ENCODE measurements at regions not wholly inside any gene's neighbourhood (a gene's known extent, or its start where the extent isn't known, plus 50 kb on each side); places are given as distances from the start of the nearest gene placed in this dataset.

GRCh38 chr9:26746357-26747072, 146.1 kb downstream of the CAAP1 start:
- Histone ChIP-seq H3K4me3 (no peak overlapping the region), H3K9me3 (no peaks in the 10 kb centered on the region), H3K27me3 (no peaks in the 10 kb centered on the region), H3K36me3 (no peaks in the 10 kb centered on the region)
- DNase-seq: no peak

GRCh38 chr9:26745111-26745510, 147.5 kb downstream of the CAAP1 start:
- Histone ChIP-seq H3K36me3 (no peaks in the 10 kb centered on the region), H3K27me3 (no peaks in the 10 kb centered on the region), H3K9me3 (no peaks in the 10 kb centered on the region), H3K4me3 (no peak overlapping the region)
- DNase-seq: no peak

GRCh38 chr9:26744191-26744965, 148.2 kb downstream of the CAAP1 start:
- H3K9me3 ChIP-seq: no peaks in the 10 kb centered on the region
- no peaks in the 10 kb centered on the region for H3K36me3 ChIP-seq
- H3K4me3 ChIP-seq: no peak overlapping the region
- no peaks in the 10 kb centered on the region for H3K27me3 ChIP-seq
- DNase-seq: no peak

GRCh38 chr9:26742828-26743476, 149.7 kb downstream of the CAAP1 start:
- Histone ChIP-seq H3K9me3 (no peaks in the 10 kb centered on the region), H3K27me3 (no peaks in the 10 kb centered on the region), H3K4me3 (no peak overlapping the region), H3K36me3 (no peaks in the 10 kb centered on the region)
- DNase-seq: no peak

GRCh38 chr9:26735160-26735559, 157.4 kb downstream of the CAAP1 start:
- Histone ChIP-seq H3K27me3 (no peaks in the 10 kb centered on the region), H3K4me3 (no peak overlapping the region), H3K9me3 (no peaks in the 10 kb centered on the region), H3K36me3 (no peaks in the 10 kb centered on the region)
- DNase-seq: no peak

GRCh38 chr9:26729187-26729586, 163.4 kb downstream of the CAAP1 start:
- Histone ChIP-seq H3K9me3 (no peaks in the 10 kb centered on the region), H3K36me3 (no peaks in the 10 kb centered on the region), H3K27me3 (no peaks in the 10 kb centered on the region), H3K4me3 (no peak overlapping the region)
- DNase-seq: no peak

- H3K27me3 ChIP-seq: no peaks in the 10 kb centered on the region
- no peaks in the 10 kb centered on the region for H3K9me3 ChIP-seq
- DNase-seq: no peak
- no peak overlapping the region for H3K4me3 ChIP-seq
- H3K36me3 ChIP-seq: no peaks in the 10 kb centered on the region
These were observed 165.1 kb downstream of the CAAP1 start for GRCh38 chr9:26727471-26727870.

GRCh38 chr9:26725573-26725972, 167.0 kb downstream of the CAAP1 start:
- H3K4me3 ChIP-seq: no peak overlapping the region
- no peaks in the 10 kb centered on the region for H3K9me3 ChIP-seq
- H3K27me3 ChIP-seq: no peaks in the 10 kb centered on the region
- H3K36me3 ChIP-seq: no peaks in the 10 kb centered on the region
- no peak for DNase-seq

- Histone ChIP-seq H3K36me3 (no peaks in the 10 kb centered on the region), H3K27me3 (no peaks in the 10 kb centered on the region), H3K4me3 (no peak overlapping the region), H3K9me3 (no peaks in the 10 kb centered on the region)
- DNase-seq: peak; percentile 36
These were observed 169.1 kb downstream of the CAAP1 start for GRCh38 chr9:26723486-26723885.

- Histone ChIP-seq H3K36me3 (no peaks in the 10 kb centered on the region), H3K9me3 (no peaks in the 10 kb centered on the region)
- no peak for DNase-seq
These were observed 169.8 kb downstream of the CAAP1 start for GRCh38 chr9:26722755-26723154.

GRCh38 chr9:26710008-26710407, 182.6 kb downstream of the CAAP1 start:
- Histone ChIP-seq H3K9me3 (no peaks in the 10 kb centered on the region), H3K4me3 (no peak overlapping the region), H3K27me3 (no peaks in the 10 kb centered on the region), H3K36me3 (no peaks in the 10 kb centered on the region)
- DNase-seq: no peak

More at GRCh38 chr9:26722755-26723154, 169.8 kb downstream of the CAAP1 start:
- Histone ChIP-seq H3K4me3 (no peak overlapping the region), H3K27me3 (no peaks in the 10 kb centered on the region)

GRCh38 chr9:26706223-26706622, 186.4 kb downstream of the CAAP1 start:
- Histone ChIP-seq H3K9me3 (no peaks in the 10 kb centered on the region), H3K27me3 (no peaks in the 10 kb centered on the region), H3K36me3 (no peaks in the 10 kb centered on the region), H3K4me3 (no peak overlapping the region)
- no peak for DNase-seq

- H3K9me3 ChIP-seq: no peaks in the 10 kb centered on the region
- no peaks in the 10 kb centered on the region for H3K27me3 ChIP-seq
- no peak overlapping the region for H3K4me3 ChIP-seq
- no peaks in the 10 kb centered on the region for H3K36me3 ChIP-seq
- DNase-seq: no peak
These were observed 197.3 kb downstream of the CAAP1 start for GRCh38 chr9:26695298-26695622.

- no peaks in the 10 kb centered on the region for H3K27me3 ChIP-seq
- no peak overlapping the region for H3K4me3 ChIP-seq
- DNase-seq: no peak
- no peaks in the 10 kb centered on the region for H3K36me3 ChIP-seq
- H3K9me3 ChIP-seq: no peaks in the 10 kb centered on the region
These were observed 198.0 kb downstream of the CAAP1 start for GRCh38 chr9:26694381-26695297.

GRCh38 chr9:26689041-26689440, 203.6 kb downstream of the CAAP1 start:
- Histone ChIP-seq H3K36me3 (no peaks in the 10 kb centered on the region), H3K27me3 (no peaks in the 10 kb centered on the region)
- no peak for DNase-seq

GRCh38 chr9:26687421-26687820, 205.2 kb downstream of the CAAP1 start:
- Histone ChIP-seq H3K36me3 (no peaks in the 10 kb centered on the region), H3K9me3 (no peaks in the 10 kb centered on the region), H3K4me3 (no peak overlapping the region), H3K27me3 (no peaks in the 10 kb centered on the region)
- no peak for DNase-seq

More at GRCh38 chr9:26689041-26689440, 203.6 kb downstream of the CAAP1 start:
- Histone ChIP-seq H3K4me3 (no peak overlapping the region), H3K9me3 (no peaks in the 10 kb centered on the region)

GRCh38 chr9:26685818-26686217, 206.8 kb downstream of the CAAP1 start:
- H3K4me3 ChIP-seq: no peak overlapping the region
- DNase-seq: no peak
- H3K27me3 ChIP-seq: no peaks in the 10 kb centered on the region
- H3K9me3 ChIP-seq: no peaks in the 10 kb centered on the region
- H3K36me3 ChIP-seq: no peaks in the 10 kb centered on the region
